ENCODE measurements at regions not wholly inside any gene's neighbourhood (a gene's known extent, or its start where the extent isn't known, plus 50 kb on each side); places are given as distances from the start of the nearest gene placed in this dataset.
"Not testable (repeated sequence)": the region's sequence is repeated elsewhere in the genome, so short reads cannot be mapped to it uniquely, and the experiment has no call there.

- ATAC-seq: no peak
- Mint-ChIP-seq H3K36me3 (ENCODE audit: low read depth) (no peaks in the 10 kb centered on the region), H3K4me3 (no peak overlapping the region), H3K27me3 (ENCODE audit: low read depth) (peaks cover 11% of the 10 kb centered on the region), H3K27ac (no peak overlapping the region), H3K4me1 (ENCODE audit: low read depth) (no peaks in the 10 kb centered on the region), H3K9me3 (ENCODE audit: insufficient read depth) (no peaks in the 10 kb centered on the region)
- no peak for DNase-seq
- CTCF ChIA-PET: no interaction called here
- POLR2A ChIA-PET: no interaction called here
These were observed 103.7 kb downstream of the SLC4A3 start for GRCh38 chr2:219731173-219731572.

GRCh38 chr2:219733106-219733505 is 105.7 kb downstream of the SLC4A3 start:
- H3K4me3 Mint-ChIP-seq: no peak overlapping the region
- peaks cover 7% of the 10 kb centered on the region for H3K27me3 Mint-ChIP-seq (ENCODE audit: low read depth)
- ATAC-seq (no peak), DNase-seq (no peak)
- no peaks in the 10 kb centered on the region for H3K9me3 Mint-ChIP-seq (ENCODE audit: insufficient read depth)
- ChIA-PET CTCF (no interaction called here), POLR2A (no interaction called here)
- no peaks in the 10 kb centered on the region for H3K36me3 Mint-ChIP-seq (ENCODE audit: low read depth)
- no peak overlapping the region for H3K27ac Mint-ChIP-seq
- H3K4me1 Mint-ChIP-seq (ENCODE audit: low read depth): no peaks in the 10 kb centered on the region

- CTCF ChIA-PET: no interaction called here
- Mint-ChIP-seq H3K27ac (no peak overlapping the region), H3K9me3 (ENCODE audit: insufficient read depth) (no peaks in the 10 kb centered on the region), H3K27me3 (ENCODE audit: low read depth) (peaks cover 7% of the 10 kb centered on the region), H3K4me1 (ENCODE audit: low read depth) (no peaks in the 10 kb centered on the region), H3K36me3 (ENCODE audit: low read depth) (no peaks in the 10 kb centered on the region), H3K4me3 (no peak overlapping the region)
- ATAC-seq: no peak
- POLR2A ChIA-PET: no interaction called here
- no peak for DNase-seq
These were observed 106.3 kb downstream of the SLC4A3 start for GRCh38 chr2:219733746-219734145.

GRCh38 chr2:219736209-219736608 is 108.8 kb downstream of the SLC4A3 start:
- Mint-ChIP-seq H3K4me3 (no peak overlapping the region), H3K27me3 (ENCODE audit: low read depth) (peaks cover 4% of the 10 kb centered on the region), H3K27ac (no peak overlapping the region), H3K36me3 (ENCODE audit: low read depth) (no peaks in the 10 kb centered on the region), H3K4me1 (ENCODE audit: low read depth) (no peaks in the 10 kb centered on the region), H3K9me3 (ENCODE audit: insufficient read depth) (no peaks in the 10 kb centered on the region)
- CTCF ChIA-PET: no interaction called here
- ATAC-seq (no peak), DNase-seq (no peak)
- POLR2A ChIA-PET: no interaction called here

- ChIA-PET POLR2A (no interaction called here), CTCF (no interaction called here)
- Mint-ChIP-seq H3K27me3 (ENCODE audit: low read depth) (no peaks in the 10 kb centered on the region), H3K4me3 (no peak overlapping the region), H3K36me3 (ENCODE audit: low read depth) (no peaks in the 10 kb centered on the region), H3K9me3 (ENCODE audit: insufficient read depth) (no peaks in the 10 kb centered on the region), H3K27ac (no peak overlapping the region), H3K4me1 (ENCODE audit: low read depth) (no peaks in the 10 kb centered on the region)
- DNase-seq (no peak), ATAC-seq (no peak)
These were observed 109.9 kb downstream of the SLC4A3 start for GRCh38 chr2:219737270-219737691.

GRCh38 chr2:219739066-219739465 is 111.6 kb downstream of the SLC4A3 start:
- no peak overlapping the region for H3K4me3 Mint-ChIP-seq
- H3K27ac Mint-ChIP-seq: no peak overlapping the region
- ChIA-PET POLR2A (no interaction called here), CTCF (no interaction called here)
- DNase-seq (no peak), ATAC-seq (no peak)
- H3K36me3 Mint-ChIP-seq (ENCODE audit: low read depth): no peaks in the 10 kb centered on the region
- no peaks in the 10 kb centered on the region for H3K9me3 Mint-ChIP-seq (ENCODE audit: insufficient read depth)
- H3K27me3 Mint-ChIP-seq (ENCODE audit: low read depth): peaks cover 2% of the 10 kb centered on the region
- H3K4me1 Mint-ChIP-seq (ENCODE audit: low read depth): no peaks in the 10 kb centered on the region

- ATAC-seq: no peak
- Mint-ChIP-seq H3K4me3 (no peak overlapping the region), H3K27me3 (ENCODE audit: low read depth) (peaks cover 2% of the 10 kb centered on the region), H3K27ac (no peak overlapping the region), H3K36me3 (ENCODE audit: low read depth) (no peaks in the 10 kb centered on the region), H3K9me3 (ENCODE audit: insufficient read depth) (no peaks in the 10 kb centered on the region), H3K4me1 (ENCODE audit: low read depth) (no peaks in the 10 kb centered on the region)
- CTCF ChIA-PET: no interaction called here
- POLR2A ChIA-PET: no interaction called here
- DNase-seq: no peak
These were observed 112.5 kb downstream of the SLC4A3 start for GRCh38 chr2:219739866-219740440.

- H3K4me1 Mint-ChIP-seq (ENCODE audit: low read depth): no peaks in the 10 kb centered on the region
- peaks cover 2% of the 10 kb centered on the region for H3K27me3 Mint-ChIP-seq (ENCODE audit: low read depth)
- no peak for ATAC-seq
- ChIA-PET POLR2A (no interaction called here), CTCF (no interaction called here)
- H3K4me3 Mint-ChIP-seq: no peak overlapping the region
- DNase-seq: no peak
- H3K9me3 Mint-ChIP-seq (ENCODE audit: insufficient read depth): no peaks in the 10 kb centered on the region
- H3K36me3 Mint-ChIP-seq (ENCODE audit: low read depth): no peaks in the 10 kb centered on the region
- H3K27ac Mint-ChIP-seq: no peak overlapping the region
These were observed 116.1 kb downstream of the SLC4A3 start for GRCh38 chr2:219743548-219743947.

GRCh38 chr2:219744066-219744465 is 116.6 kb downstream of the SLC4A3 start:
- ChIA-PET POLR2A (no interaction called here), CTCF (no interaction called here)
- H3K27ac Mint-ChIP-seq: no peak overlapping the region
- ATAC-seq (no peak), DNase-seq (no peak)
- no peaks in the 10 kb centered on the region for H3K36me3 Mint-ChIP-seq (ENCODE audit: low read depth)
- H3K9me3 Mint-ChIP-seq (ENCODE audit: insufficient read depth): no peaks in the 10 kb centered on the region
- no peak overlapping the region for H3K4me3 Mint-ChIP-seq
- peaks cover 2% of the 10 kb centered on the region for H3K27me3 Mint-ChIP-seq (ENCODE audit: low read depth)
- H3K4me1 Mint-ChIP-seq (ENCODE audit: low read depth): no peaks in the 10 kb centered on the region

GRCh38 chr2:219744600-219744999 is 117.2 kb downstream of the SLC4A3 start:
- no peak overlapping the region for H3K27ac Mint-ChIP-seq
- H3K9me3 Mint-ChIP-seq (ENCODE audit: insufficient read depth): no peaks in the 10 kb centered on the region
- H3K4me1 Mint-ChIP-seq (ENCODE audit: low read depth): no peaks in the 10 kb centered on the region
- ATAC-seq (no peak), DNase-seq (no peak)
- H3K36me3 Mint-ChIP-seq (ENCODE audit: low read depth): no peaks in the 10 kb centered on the region
- ChIA-PET CTCF (no interaction called here), POLR2A (no interaction called here)
- peaks cover 2% of the 10 kb centered on the region for H3K27me3 Mint-ChIP-seq (ENCODE audit: low read depth)
- H3K4me3 Mint-ChIP-seq: no peak overlapping the region

GRCh38 chr2:219747637-219748036 is 120.2 kb downstream of the SLC4A3 start:
- ATAC-seq (no peak), DNase-seq (no peak)
- ChIA-PET POLR2A (no interaction called here), CTCF (no interaction called here)
- no peak overlapping the region for H3K4me3 Mint-ChIP-seq
- peaks cover 2% of the 10 kb centered on the region for H3K27me3 Mint-ChIP-seq (ENCODE audit: low read depth)
- no peaks in the 10 kb centered on the region for H3K4me1 Mint-ChIP-seq (ENCODE audit: low read depth)
- no peaks in the 10 kb centered on the region for H3K36me3 Mint-ChIP-seq (ENCODE audit: low read depth)
- no peaks in the 10 kb centered on the region for H3K9me3 Mint-ChIP-seq (ENCODE audit: insufficient read depth)
- no peak overlapping the region for H3K27ac Mint-ChIP-seq

GRCh38 chr2:219748671-219749570 is 121.5 kb downstream of the SLC4A3 start:
- Mint-ChIP-seq H3K4me1 (ENCODE audit: low read depth) (no peaks in the 10 kb centered on the region), H3K4me3 (no peak overlapping the region), H3K27ac (no peak overlapping the region), H3K9me3 (ENCODE audit: insufficient read depth) (no peaks in the 10 kb centered on the region), H3K36me3 (ENCODE audit: low read depth) (no peaks in the 10 kb centered on the region), H3K27me3 (ENCODE audit: low read depth) (peaks cover 1% of the 10 kb centered on the region)
- ChIA-PET CTCF (no interaction called here), POLR2A (no interaction called here)
- ATAC-seq: no peak
- no peak for DNase-seq

GRCh38 chr2:219751121-219751520 is 123.7 kb downstream of the SLC4A3 start:
- CTCF ChIA-PET; ATAC-seq; H3K4me1 Mint-ChIP-seq (ENCODE audit: low read depth); H3K9me3 Mint-ChIP-seq (ENCODE audit: insufficient read depth); DNase-seq; H3K27me3 Mint-ChIP-seq (ENCODE audit: low read depth); H3K4me3 Mint-ChIP-seq; H3K36me3 Mint-ChIP-seq (ENCODE audit: low read depth); H3K27ac Mint-ChIP-seq; POLR2A ChIA-PET: not testable (repeated sequence)
